ENCODE measurements at regions not wholly inside any gene's neighbourhood (a gene's known extent, or its start where the extent isn't known, plus 50 kb on each side); places are given as distances from the start of the nearest gene placed in this dataset.
"Not testable (repeated sequence)": the region's sequence is repeated elsewhere in the genome, so short reads cannot be mapped to it uniquely, and the experiment has no call there.

- DNase-seq (ENCODE audit: low spot score), result no peak
Observed at GRCh38 chr7:82701949-82702348, 258.4 kb upstream of the CACNA2D1 start.

- DNase-seq (ENCODE audit: low spot score), result no peak
Observed at GRCh38 chr7:82700741-82701140, 257.2 kb upstream of the CACNA2D1 start.

- no peak for DNase-seq (ENCODE audit: low spot score)
Observed at GRCh38 chr7:82699773-82700186, 256.2 kb upstream of the CACNA2D1 start.

- no peak for DNase-seq (ENCODE audit: low spot score)
Observed at GRCh38 chr7:82697897-82698296, 254.3 kb upstream of the CACNA2D1 start.

- DNase-seq (ENCODE audit: low spot score), result no peak
Observed at GRCh38 chr7:82696631-82697030, 253.1 kb upstream of the CACNA2D1 start.

GRCh38 chr7:82694022-82694421, 250.4 kb upstream of the CACNA2D1 start:
- DNase-seq (ENCODE audit: low spot score), result no peak

- DNase-seq (ENCODE audit: low spot score), result no peak
Observed at GRCh38 chr7:82690929-82691328, 247.4 kb upstream of the CACNA2D1 start.

GRCh38 chr7:82685214-82685613, 241.6 kb upstream of the CACNA2D1 start:
- DNase-seq (ENCODE audit: low spot score), result no peak

GRCh38 chr7:82678716-82679115, 235.1 kb upstream of the CACNA2D1 start:
- DNase-seq (ENCODE audit: low spot score), result no peak

- DNase-seq (ENCODE audit: low spot score), result no peak
Observed at GRCh38 chr7:82678259-82678658, 234.7 kb upstream of the CACNA2D1 start.

- no peak for DNase-seq (ENCODE audit: low spot score)
Observed at GRCh38 chr7:82677493-82677892, 233.9 kb upstream of the CACNA2D1 start.

GRCh38 chr7:82676777-82677463, 233.3 kb upstream of the CACNA2D1 start:
- DNase-seq (ENCODE audit: low spot score), result no peak

- no peak for DNase-seq (ENCODE audit: low spot score)
Observed at GRCh38 chr7:82675396-82675795, 231.8 kb upstream of the CACNA2D1 start.

- DNase-seq (ENCODE audit: low spot score), result no peak
Observed at GRCh38 chr7:82674268-82674667, 230.7 kb upstream of the CACNA2D1 start.

- DNase-seq (ENCODE audit: low spot score), result no peak
Observed at GRCh38 chr7:82672078-82672477, 228.5 kb upstream of the CACNA2D1 start.

- DNase-seq (ENCODE audit: low spot score), result no peak
Observed at GRCh38 chr7:82669141-82669540, 225.6 kb upstream of the CACNA2D1 start.

GRCh38 chr7:82668676-82669075, 225.1 kb upstream of the CACNA2D1 start:
- no peak for DNase-seq (ENCODE audit: low spot score)

- no peak for DNase-seq (ENCODE audit: low spot score)
Observed at GRCh38 chr7:82665966-82666507, 222.5 kb upstream of the CACNA2D1 start.

- no peak for DNase-seq (ENCODE audit: low spot score)
Observed at GRCh38 chr7:82655965-82656364, 212.4 kb upstream of the CACNA2D1 start.

GRCh38 chr7:82650095-82650494, 206.5 kb upstream of the CACNA2D1 start:
- not testable (repeated sequence) for DNase-seq (ENCODE audit: low spot score)

GRCh38 chr7:82633592-82633991, 190.0 kb upstream of the CACNA2D1 start:
- DNase-seq (ENCODE audit: low spot score), result no peak

GRCh38 chr7:82631998-82632397, 188.4 kb upstream of the CACNA2D1 start:
- no peak for DNase-seq (ENCODE audit: low spot score)

GRCh38 chr7:82629583-82629982, 186.0 kb upstream of the CACNA2D1 start:
- DNase-seq (ENCODE audit: low spot score), result no peak

- DNase-seq (ENCODE audit: low spot score), result no peak
Observed at GRCh38 chr7:82625377-82625776, 181.8 kb upstream of the CACNA2D1 start.
